ENCODE measurements at regions not wholly inside any gene's neighbourhood (a gene's known extent, or its start where the extent isn't known, plus 50 kb on each side); places are given as distances from the start of the nearest gene placed in this dataset.
"Not testable (repeated sequence)": the region's sequence is repeated elsewhere in the genome, so short reads cannot be mapped to it uniquely, and the experiment has no call there.

DNA sequence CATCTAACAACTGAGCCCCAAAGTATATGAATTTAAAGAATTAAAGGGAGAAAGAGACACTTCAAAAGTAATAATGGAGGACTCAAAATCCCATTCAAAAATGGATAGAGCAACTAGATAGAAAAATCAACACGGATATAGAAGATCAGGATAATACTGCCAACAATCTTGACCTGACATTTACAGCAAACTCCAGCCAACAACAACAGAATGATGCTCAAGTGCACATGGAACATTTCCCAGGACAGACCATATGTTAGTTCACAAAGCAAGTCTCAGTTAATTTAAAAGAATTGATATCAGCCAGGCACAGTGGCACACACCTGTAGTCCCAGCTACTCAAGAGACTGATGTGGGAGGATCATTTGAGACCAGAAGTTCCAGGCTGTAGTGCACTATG is 72.0 kb upstream of the SMARCAD1 start:
- no peaks in the 10 kb centered on the region for H3K79me2 ChIP-seq (ENCODE audit: insufficient read depth, low read length)
- no peaks in the 10 kb centered on the region for H4K20me1 ChIP-seq (ENCODE audit: insufficient read depth, low read length, poor library complexity, severe bottlenecking)
- H3K4me2 ChIP-seq (ENCODE audit: low read depth, low read length, poor library complexity, severe bottlenecking) = no peak overlapping the region
- H3K9me3 ChIP-seq (ENCODE audit: insufficient read depth, low read depth, low read length) = no peaks in the 10 kb centered on the region
- H3K4me1 ChIP-seq (ENCODE audit: insufficient read depth, low read length, poor library complexity, severe bottlenecking) = no peaks in the 10 kb centered on the region
- H3K36me3 ChIP-seq (ENCODE audit: insufficient read depth, low read length) = no peaks in the 10 kb centered on the region
- no peak overlapping the region for H2AFZ ChIP-seq (ENCODE audit: low read length)
- H3K27me3 ChIP-seq (ENCODE audit: insufficient read depth, low read length, poor library complexity, severe bottlenecking) = no peaks in the 10 kb centered on the region
- TF ChIP-seq, protein P1, sequence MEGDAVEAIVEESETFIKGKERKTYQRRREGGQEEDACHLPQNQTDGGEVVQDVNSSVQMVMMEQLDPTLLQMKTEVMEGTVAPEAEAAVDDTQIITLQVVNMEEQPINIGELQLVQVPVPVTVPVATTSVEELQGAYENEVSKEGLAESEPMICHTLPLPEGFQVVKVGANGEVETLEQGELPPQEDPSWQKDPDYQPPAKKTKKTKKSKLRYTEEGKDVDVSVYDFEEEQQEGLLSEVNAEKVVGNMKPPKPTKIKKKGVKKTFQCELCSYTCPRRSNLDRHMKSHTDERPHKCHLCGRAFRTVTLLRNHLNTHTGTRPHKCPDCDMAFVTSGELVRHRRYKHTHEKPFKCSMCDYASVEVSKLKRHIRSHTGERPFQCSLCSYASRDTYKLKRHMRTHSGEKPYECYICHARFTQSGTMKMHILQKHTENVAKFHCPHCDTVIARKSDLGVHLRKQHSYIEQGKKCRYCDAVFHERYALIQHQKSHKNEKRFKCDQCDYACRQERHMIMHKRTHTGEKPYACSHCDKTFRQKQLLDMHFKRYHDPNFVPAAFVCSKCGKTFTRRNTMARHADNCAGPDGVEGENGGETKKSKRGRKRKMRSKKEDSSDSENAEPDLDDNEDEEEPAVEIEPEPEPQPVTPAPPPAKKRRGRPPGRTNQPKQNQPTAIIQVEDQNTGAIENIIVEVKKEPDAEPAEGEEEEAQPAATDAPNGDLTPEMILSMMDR (conservative IDR thresholded peaks at IDR 0.05; ENCODE audit: low read length) = no peak
- no peak for TF ChIP-seq EZH2phosphoT487 (IDR thresholded peaks at IDR 0.05; ENCODE audit: borderline replicate concordance)
- H3K4me3 ChIP-seq (ENCODE audit: low read length, poor library complexity, severe bottlenecking) = no peak overlapping the region
- H3K9me2 ChIP-seq (replicated peaks; ENCODE audit: low read depth, low read length) = no peaks in the 10 kb centered on the region
- H3K9ac ChIP-seq (ENCODE audit: low read depth, low read length, poor library complexity, severe bottlenecking) = no peak overlapping the region
- no peaks in the 10 kb centered on the region for H3F3A ChIP-seq (ENCODE audit: low read depth)

- Histone ChIP-seq H3K36me3 (ENCODE audit: insufficient read depth, low read length) (no peaks in the 10 kb centered on the region), H3K9ac (ENCODE audit: low read depth, low read length, poor library complexity, severe bottlenecking) (no peak overlapping the region), H3K27me3 (ENCODE audit: insufficient read depth, low read length, poor library complexity, severe bottlenecking) (no peaks in the 10 kb centered on the region), H3F3A (ENCODE audit: low read depth) (no peaks in the 10 kb centered on the region), H3K9me2 (replicated peaks; ENCODE audit: low read depth, low read length) (no peaks in the 10 kb centered on the region), H4K20me1 (ENCODE audit: insufficient read depth, low read length, poor library complexity, severe bottlenecking) (no peaks in the 10 kb centered on the region), H3K4me2 (ENCODE audit: low read depth, low read length, poor library complexity, severe bottlenecking) (no peak overlapping the region), H3K4me1 (ENCODE audit: insufficient read depth, low read length, poor library complexity, severe bottlenecking) (no peaks in the 10 kb centered on the region), H2AFZ (ENCODE audit: low read length) (no peak overlapping the region), H3K9me3 (ENCODE audit: insufficient read depth, low read depth, low read length) (no peaks in the 10 kb centered on the region), H3K79me2 (ENCODE audit: insufficient read depth, low read length) (no peaks in the 10 kb centered on the region), H3K4me3 (ENCODE audit: low read length, poor library complexity, severe bottlenecking) (no peak overlapping the region)
- TF ChIP-seq, protein P1 (conservative IDR thresholded peaks at IDR 0.05; ENCODE audit: low read length) = no peak
- TF ChIP-seq EZH2phosphoT487 (IDR thresholded peaks at IDR 0.05; ENCODE audit: borderline replicate concordance) = no peak
Measured at GRCh38 chr4:94139931-94140612, 67.6 kb upstream of the SMARCAD1 start.

GRCh38 chr4:94141001-94141400 is 66.7 kb upstream of the SMARCAD1 start:
- H3K79me2 ChIP-seq (ENCODE audit: insufficient read depth, low read length) = no peaks in the 10 kb centered on the region
- H2AFZ ChIP-seq (ENCODE audit: low read length) = no peak overlapping the region
- TF ChIP-seq, protein P1 (conservative IDR thresholded peaks at IDR 0.05; ENCODE audit: low read length) = no peak
- TF ChIP-seq EZH2phosphoT487 (IDR thresholded peaks at IDR 0.05; ENCODE audit: borderline replicate concordance) = no peak
- no peaks in the 10 kb centered on the region for H3K27me3 ChIP-seq (ENCODE audit: insufficient read depth, low read length, poor library complexity, severe bottlenecking)
- no peak overlapping the region for H3K4me3 ChIP-seq (ENCODE audit: low read length, poor library complexity, severe bottlenecking)
- H3K36me3 ChIP-seq (ENCODE audit: insufficient read depth, low read length) = no peaks in the 10 kb centered on the region
- H3K4me2 ChIP-seq (ENCODE audit: low read depth, low read length, poor library complexity, severe bottlenecking) = no peak overlapping the region
- no peaks in the 10 kb centered on the region for H3F3A ChIP-seq (ENCODE audit: low read depth)
- no peaks in the 10 kb centered on the region for H4K20me1 ChIP-seq (ENCODE audit: insufficient read depth, low read length, poor library complexity, severe bottlenecking)
- H3K9me3 ChIP-seq (ENCODE audit: insufficient read depth, low read depth, low read length) = no peaks in the 10 kb centered on the region
- no peaks in the 10 kb centered on the region for H3K9me2 ChIP-seq (replicated peaks; ENCODE audit: low read depth, low read length)
- H3K9ac ChIP-seq (ENCODE audit: low read depth, low read length, poor library complexity, severe bottlenecking) = no peak overlapping the region
- no peaks in the 10 kb centered on the region for H3K4me1 ChIP-seq (ENCODE audit: insufficient read depth, low read length, poor library complexity, severe bottlenecking)

DNA sequence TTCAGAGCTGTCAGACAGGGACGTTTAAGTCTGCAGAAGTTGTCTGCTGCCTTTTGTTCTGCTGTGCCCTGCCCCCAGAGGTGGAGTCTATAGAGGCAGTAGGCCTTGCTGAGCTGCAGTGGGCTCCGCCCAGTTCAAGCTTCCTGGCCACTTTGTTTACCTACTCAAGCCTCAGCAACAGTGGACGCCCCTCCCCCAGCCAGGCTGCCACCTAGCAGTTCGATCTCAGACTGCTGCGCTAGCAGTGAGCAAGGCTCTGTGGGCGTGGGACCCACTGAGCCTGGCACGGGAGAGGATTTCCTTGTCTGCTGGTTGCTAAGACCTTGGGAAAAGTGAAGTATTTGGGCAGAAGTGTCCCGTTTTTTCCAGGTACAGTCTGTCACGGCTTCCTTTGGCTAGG is 59.6 kb upstream of the SMARCAD1 start:
- not testable (repeated sequence) for H3K9ac ChIP-seq (ENCODE audit: low read depth, low read length, poor library complexity, severe bottlenecking); H3K4me2 ChIP-seq (ENCODE audit: low read depth, low read length, poor library complexity, severe bottlenecking)

More for the DNA sequence above, 59.6 kb upstream of the SMARCAD1 start:
- not testable (repeated sequence) for H3K4me1 ChIP-seq (ENCODE audit: insufficient read depth, low read length, poor library complexity, severe bottlenecking); H3F3A ChIP-seq (ENCODE audit: low read depth); H3K9me3 ChIP-seq (ENCODE audit: insufficient read depth, low read depth, low read length); H3K4me3 ChIP-seq (ENCODE audit: low read length, poor library complexity, severe bottlenecking); H3K79me2 ChIP-seq (ENCODE audit: insufficient read depth, low read length); H2AFZ ChIP-seq (ENCODE audit: low read length); H3K9me2 ChIP-seq (replicated peaks; ENCODE audit: low read depth, low read length); H3K27me3 ChIP-seq (ENCODE audit: insufficient read depth, low read length, poor library complexity, severe bottlenecking); H3K36me3 ChIP-seq (ENCODE audit: insufficient read depth, low read length); H4K20me1 ChIP-seq (ENCODE audit: insufficient read depth, low read length, poor library complexity, severe bottlenecking)

Measured in Loucy (cell line).